ENCODE measurements at regions not wholly inside any gene's neighbourhood (a gene's known extent, or its start where the extent isn't known, plus 50 kb on each side); places are given as distances from the start of the nearest gene placed in this dataset.
"Not testable (repeated sequence)": the region's sequence is repeated elsewhere in the genome, so short reads cannot be mapped to it uniquely, and the experiment has no call there.

DNA sequence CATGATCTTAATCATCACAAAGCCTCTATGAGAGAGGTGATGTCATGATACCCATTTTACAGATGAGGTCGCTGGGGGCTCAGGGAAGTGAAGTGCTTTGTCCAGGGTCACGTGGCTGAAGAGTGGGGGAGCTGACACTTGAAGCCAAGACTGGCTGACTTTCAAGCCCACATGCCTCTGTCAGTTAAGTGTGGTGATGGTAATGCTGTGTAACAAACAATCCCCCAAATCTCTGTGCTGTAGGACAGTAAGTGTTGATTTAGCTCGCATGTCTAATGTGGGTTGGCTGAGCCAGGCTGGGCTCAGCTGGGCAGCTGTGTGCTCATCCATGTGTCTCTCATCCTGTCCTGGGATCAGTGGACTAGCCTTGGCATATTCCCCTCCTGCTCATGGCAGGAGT lies 87.1 kb upstream of the GRK3 start:
- H3K4me3 ChIP-seq = no peak overlapping the region

DNA sequence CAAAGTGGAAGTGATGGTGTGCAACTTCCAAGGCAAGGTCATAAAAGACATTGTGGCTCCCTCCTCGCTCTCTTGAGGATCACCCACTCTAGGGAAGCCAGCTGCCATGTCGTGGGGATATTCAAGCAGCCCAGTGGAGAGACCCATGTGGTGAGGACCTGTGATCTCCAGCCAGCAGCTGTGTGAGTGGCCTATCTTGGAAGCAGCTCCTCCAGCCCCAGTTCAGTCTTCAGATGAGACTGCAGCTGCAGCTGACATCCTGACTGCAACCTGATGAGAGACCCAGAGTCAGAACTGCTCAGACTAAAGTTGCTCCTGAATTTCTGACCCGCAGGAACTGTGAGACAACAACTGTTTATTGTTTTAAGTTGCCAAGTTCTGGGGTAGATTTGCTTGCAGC lies 86.4 kb upstream of the GRK3 start:
- Histone ChIP-seq H3K4me1 (peaks cover 0 to 16% of the 10 kb centered on the region in 2 donors), H3K4me3 (no peak overlapping the region), H3K27ac (no peak overlapping the region), H3K27me3 (no peaks in the 10 kb centered on the region), H3K36me3 (peaks cover 5% of the 10 kb centered on the region), H3K9me3 (no peaks in the 10 kb centered on the region)
- TF ChIP-seq, protein P1, sequence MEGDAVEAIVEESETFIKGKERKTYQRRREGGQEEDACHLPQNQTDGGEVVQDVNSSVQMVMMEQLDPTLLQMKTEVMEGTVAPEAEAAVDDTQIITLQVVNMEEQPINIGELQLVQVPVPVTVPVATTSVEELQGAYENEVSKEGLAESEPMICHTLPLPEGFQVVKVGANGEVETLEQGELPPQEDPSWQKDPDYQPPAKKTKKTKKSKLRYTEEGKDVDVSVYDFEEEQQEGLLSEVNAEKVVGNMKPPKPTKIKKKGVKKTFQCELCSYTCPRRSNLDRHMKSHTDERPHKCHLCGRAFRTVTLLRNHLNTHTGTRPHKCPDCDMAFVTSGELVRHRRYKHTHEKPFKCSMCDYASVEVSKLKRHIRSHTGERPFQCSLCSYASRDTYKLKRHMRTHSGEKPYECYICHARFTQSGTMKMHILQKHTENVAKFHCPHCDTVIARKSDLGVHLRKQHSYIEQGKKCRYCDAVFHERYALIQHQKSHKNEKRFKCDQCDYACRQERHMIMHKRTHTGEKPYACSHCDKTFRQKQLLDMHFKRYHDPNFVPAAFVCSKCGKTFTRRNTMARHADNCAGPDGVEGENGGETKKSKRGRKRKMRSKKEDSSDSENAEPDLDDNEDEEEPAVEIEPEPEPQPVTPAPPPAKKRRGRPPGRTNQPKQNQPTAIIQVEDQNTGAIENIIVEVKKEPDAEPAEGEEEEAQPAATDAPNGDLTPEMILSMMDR (IDR thresholded peaks at IDR 0.05) = no peak
- no peak for DNase-seq (ENCODE audit: low spot score)

More for the DNA sequence above, 87.1 kb upstream of the GRK3 start:
- H3K27me3 ChIP-seq = no peaks in the 10 kb centered on the region
- no peaks in the 10 kb centered on the region for H3K9me3 ChIP-seq
- peaks cover 5% of the 10 kb centered on the region for H3K36me3 ChIP-seq
- TF ChIP-seq, protein P1 (IDR thresholded peaks at IDR 0.05) = no peak
- no peak for DNase-seq (ENCODE audit: low spot score)
- H3K27ac ChIP-seq = no peak overlapping the region
- peaks cover 0 to 10% of the 10 kb centered on the region in 2 donors for H3K4me1 ChIP-seq

DNA sequence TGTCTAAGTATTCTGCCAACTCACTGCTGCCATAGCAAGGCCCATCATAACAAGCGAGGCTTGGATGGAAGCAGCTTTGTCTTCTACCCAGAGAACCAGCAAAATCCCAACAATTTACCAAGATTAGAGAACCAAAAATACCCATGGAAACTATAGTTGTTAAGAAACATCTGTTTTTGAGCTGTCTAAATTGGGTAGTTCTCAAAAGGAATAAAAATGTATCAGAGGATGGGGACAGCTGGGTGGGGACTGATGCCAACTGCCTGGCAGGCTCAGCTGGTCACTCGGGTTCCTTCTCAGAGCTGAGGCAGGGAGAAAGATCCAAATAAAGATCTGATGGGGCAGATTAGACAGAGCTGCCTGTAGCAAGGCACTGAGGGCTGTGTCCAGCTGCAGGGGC lies 85.9 kb upstream of the GRK3 start:
- H3K36me3 ChIP-seq = peaks cover 5% of the 10 kb centered on the region
- H3K9me3 ChIP-seq = no peaks in the 10 kb centered on the region
- TF ChIP-seq, protein P1 (IDR thresholded peaks at IDR 0.05) = no peak
- peaks cover 0 to 21% of the 10 kb centered on the region in 2 donors for H3K4me1 ChIP-seq
- no peak for DNase-seq (ENCODE audit: low spot score)
- H3K27me3 ChIP-seq = no peaks in the 10 kb centered on the region
- no peak overlapping the region for H3K27ac ChIP-seq
- no peak overlapping the region for H3K4me3 ChIP-seq

DNA sequence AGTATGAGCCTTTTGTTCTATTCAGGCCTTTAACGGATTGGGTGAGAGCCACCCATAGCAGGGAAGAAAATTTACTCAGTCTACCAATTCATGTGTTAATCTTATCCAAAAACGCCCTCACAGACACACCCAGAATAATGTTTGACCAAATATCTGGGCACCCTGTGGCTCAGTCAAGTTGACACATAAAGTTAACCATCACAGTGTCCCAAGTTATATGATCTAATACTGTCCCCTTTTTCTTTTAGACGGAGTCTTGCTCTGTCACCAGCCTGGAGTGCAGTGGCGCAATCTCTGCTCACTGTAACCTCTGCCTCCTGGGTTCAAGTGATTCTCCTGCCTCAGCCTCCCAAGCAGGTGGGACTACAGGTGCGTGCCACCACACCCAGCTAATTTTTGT lies 83.6 kb upstream of the GRK3 start:
- Histone ChIP-seq H3K4me1 (peaks cover 0 to 16% of the 10 kb centered on the region in 2 donors), H3K36me3 (peaks cover 19% of the 10 kb centered on the region)
- not testable (repeated sequence) for DNase-seq (ENCODE audit: low spot score); H3K27me3 ChIP-seq; H3K4me3 ChIP-seq; H3K9me3 ChIP-seq; H3K27ac ChIP-seq

DNA sequence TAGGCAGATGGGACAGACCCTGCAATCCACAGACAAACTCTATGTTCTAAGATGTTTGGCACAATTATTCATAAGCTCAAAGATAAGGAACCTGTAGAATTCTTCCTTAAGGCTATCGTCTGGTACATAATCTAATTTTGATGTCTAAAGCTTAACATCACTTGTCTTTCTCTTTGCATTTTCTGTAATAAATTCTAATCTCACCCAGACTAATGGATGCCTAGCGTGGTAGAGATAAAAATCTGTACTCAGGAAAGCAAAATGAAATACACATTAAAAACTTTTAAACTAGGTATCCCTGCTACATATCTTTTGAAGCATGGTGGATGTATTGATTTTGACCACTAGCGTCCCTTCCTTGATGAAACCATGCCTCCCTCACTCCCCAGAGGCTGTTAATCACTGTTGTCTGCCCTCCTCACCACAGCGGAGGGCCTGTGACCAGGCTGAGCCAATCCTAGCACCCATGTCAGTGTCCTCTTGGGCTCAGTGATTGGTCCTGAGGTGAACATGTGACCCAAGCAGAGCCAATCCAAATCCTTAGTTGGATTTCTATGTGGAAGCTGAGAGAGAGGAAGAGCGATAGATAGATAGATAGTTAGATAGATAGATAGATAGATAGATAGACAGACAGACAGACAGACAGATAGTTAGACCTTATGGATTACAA lies 82.2 kb upstream of the GRK3 start:
- TF ChIP-seq, protein P1 (IDR thresholded peaks at IDR 0.05) = no peak
- no peaks in the 10 kb centered on the region for H3K27me3 ChIP-seq
- no peak overlapping the region for H3K27ac ChIP-seq
- peaks cover 0 to 13% of the 10 kb centered on the region in 2 donors for H3K4me1 ChIP-seq
- DNase-seq (ENCODE audit: low spot score) = no peak
- no peak overlapping the region for H3K4me3 ChIP-seq
- peaks cover 19% of the 10 kb centered on the region for H3K36me3 ChIP-seq
- no peaks in the 10 kb centered on the region for H3K9me3 ChIP-seq

DNA sequence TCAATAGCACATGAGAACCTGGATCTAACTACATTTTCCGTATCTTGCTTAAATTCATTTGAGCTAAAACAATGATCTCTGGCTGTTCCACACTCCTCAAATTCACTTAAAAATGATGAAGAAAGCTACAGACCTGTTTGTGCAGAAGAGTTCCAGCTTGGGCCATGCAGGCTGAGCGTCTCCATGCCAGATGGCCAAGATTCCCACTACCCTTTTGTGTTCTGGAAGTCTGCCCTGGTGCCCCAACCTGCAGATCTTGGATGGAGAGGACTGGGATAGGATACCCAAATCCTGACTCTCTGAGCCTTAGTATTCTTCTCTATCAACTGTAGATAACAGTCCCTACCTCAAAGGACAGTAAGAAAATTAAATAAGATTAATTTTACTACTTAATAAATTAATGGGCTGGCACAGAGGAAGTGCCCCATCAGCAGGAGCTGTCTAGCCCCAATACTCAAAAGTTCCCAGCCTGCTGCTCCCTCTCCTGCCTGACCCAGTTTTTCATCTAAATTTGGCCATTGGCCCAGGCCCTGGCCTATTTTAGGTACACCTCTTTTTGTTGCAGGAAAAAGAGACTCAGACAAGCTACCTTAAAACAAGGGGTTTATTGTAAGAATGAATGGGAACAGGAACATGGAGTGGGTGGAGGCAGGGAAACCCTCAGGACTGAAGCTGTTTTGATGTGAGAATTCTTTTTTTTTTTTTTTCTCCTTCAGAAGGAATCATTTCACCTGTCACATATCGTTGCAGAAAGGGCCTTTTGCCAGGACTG lies 81.4 kb upstream of the GRK3 start:
- Histone ChIP-seq H3K4me1 (peaks cover 0 to 15% of the 10 kb centered on the region in 2 donors), H3K36me3 (peaks cover 19% of the 10 kb centered on the region), H3K27ac (no peak overlapping the region), H3K4me3 (no peak overlapping the region), H3K27me3 (no peaks in the 10 kb centered on the region), H3K9me3 (no peaks in the 10 kb centered on the region)
- TF ChIP-seq, protein P1 (IDR thresholded peaks at IDR 0.05) = no peak
- DNase-seq (ENCODE audit: low spot score) = no peak

Measured in right atrium auricular region (tissue), 2 donors.